Stomach (tissue), 8 donors: ENCODE measurements at regions not wholly inside any gene's neighbourhood (a gene's known extent, or its start where the extent isn't known, plus 50 kb on each side); places are given as distances from the start of the nearest gene placed in this dataset.

ENCODE experiments used
- DNase-seq, 2 donors: peaks; one replicate each; pipeline versions ENCODE4 v3.0.0 to v3.0.0-alpha.2; 2013 to 2019
- H3K27ac ChIP-seq, 5 donors: fragments of 200-600 bp in 4 of 5; sonication (generic) in 4 of 5; one replicate each; pipeline ENCODE4 v1.5.1; 2013 to 2019; ENCODE audit warnings: mild to moderate bottlenecking in 1 of 5, moderate library complexity in 1 of 5
- H3K27me3 ChIP-seq, 3 donors: fragments of 200-600 bp; sonication (generic); one replicate each; pipeline ENCODE4 v1.5.1; 2017 to 2019; ENCODE audit warnings: mixed run types in 1 of 3
- H3K36me3 ChIP-seq, 4 donors: fragments of 200-600 bp; sonication (generic); 1 replicate in 3 of 4; 2 replicates in 1 of 4; pipeline ENCODE4 v1.5.1; 2016 to 2019
- H3K4me1 ChIP-seq, 4 donors: fragments of 200-600 bp; sonication (generic); one replicate each; pipeline ENCODE4 v1.5.1; 2016 to 2019
- H3K4me3 ChIP-seq, 4 donors: fragments of 200-600 bp; sonication (generic) in 3 of 4; one replicate each; pipeline ENCODE4 v1.5.1; 2016 to 2019; ENCODE audit warnings: mild to moderate bottlenecking in 1 of 4
- H3K9me3 ChIP-seq, 4 donors: fragments of 200-600 bp; sonication (generic); one replicate each; pipeline ENCODE4 v1.5.1; 2016 to 2019
- CTCF ChIP-seq, 7 experiments: fragments of 450-650 bp in 4 of 7; fragments of 200-600 bp in 3 of 7; sonication (generic) in 3 of 7; IDR thresholded peaks; one replicate each; pipeline ENCODE4 v1.5.1; 2016 to 2019; ENCODE audit warnings: antibody characterized with exemption in 7 of 7, control low read depth in 2 of 7, mild to moderate bottlenecking in 1 of 7
- EP300 ChIP-seq: sonication (generic); formaldehyde crosslinking; IDR thresholded peaks from one replicate; pipeline ENCODE4 v1.6.1; 2017; ENCODE audit warnings: antibody characterized with exemption
- POLR2A ChIP-seq, 4 donors: fragments of 450-650 bp; IDR thresholded peaks; one replicate each; pipeline ENCODE4 v1.6.1; 2016; ENCODE audit warnings: antibody characterized with exemption in 4 of 4, control low read depth in 2 of 4, mild to moderate bottlenecking in 1 of 4, moderate library complexity in 1 of 4
- POLR2AphosphoS5 ChIP-seq, 3 donors: sonication (generic); formaldehyde crosslinking; IDR thresholded peaks; one replicate each; pipeline ENCODE4 v1.6.1; 2016; ENCODE audit warnings: antibody characterized with exemption in 3 of 3
- WGBS, 5 donors: extraction: QIAGEN DNeasy Blood & Tissue Kit in 3 of 5; methylation state at CpG; one replicate each; pipeline versions ENCODE4 v1.1.5 to v1.1.7; 2013 to 2018; 5-methylcytosine and 5-hydroxymethylcytosine counted together
- intact Hi-C: fragments of 100-400 bp; cut with DNase I; formaldehyde crosslinking; loops from one replicate; pipeline ENCODE4 v1.15.1; 2023; ENCODE audit warnings: low total_unique reads
- donor health status: healthy with polysubstance abuse.
- donor health status: Bipolar disorder and iron deficiency.
- donor health status: healthy.

GRCh38 chr12:115043079-115043478 lies 359.1 kb upstream of the TBX3 start:
- WGBS, 5 donors = 80 to 97% (median 91%) methylated on average over 4 of the region's 4 CpGs
- H3K4me1 ChIP-seq = no peaks in the 10 kb centered on the region
- H3K27ac ChIP-seq = no peak overlapping the region
- TF ChIP-seq CTCF (IDR thresholded peaks at IDR 0.05) (no peak), POLR2AphosphoS5 (IDR thresholded peaks at IDR 0.05) (no peak), POLR2A (IDR thresholded peaks at IDR 0.05) (no peak), EP300 (no peak)
- no peaks in the 10 kb centered on the region for H3K36me3 ChIP-seq
- no peaks in the 10 kb centered on the region for H3K9me3 ChIP-seq
- no peak overlapping the region for H3K4me3 ChIP-seq
- no peaks in the 10 kb centered on the region for H3K27me3 ChIP-seq
- no peak for DNase-seq
- intact Hi-C loops = no loop called here

- Histone ChIP-seq H3K4me1 (no peaks in the 10 kb centered on the region), H3K9me3 (no peaks in the 10 kb centered on the region), H3K4me3 (no peak overlapping the region), H3K27me3 (no peaks in the 10 kb centered on the region), H3K27ac (no peak overlapping the region), H3K36me3 (no peaks in the 10 kb centered on the region)
- TF ChIP-seq CTCF (IDR thresholded peaks at IDR 0.05) (no peak), POLR2AphosphoS5 (IDR thresholded peaks at IDR 0.05) (no peak), POLR2A (IDR thresholded peaks at IDR 0.05) (no peak), EP300 (no peak)
- DNase-seq = no peak
- intact Hi-C loops = no loop called here
These were observed 358.4 kb upstream of the TBX3 start for GRCh38 chr12:115042341-115042740.

DNA sequence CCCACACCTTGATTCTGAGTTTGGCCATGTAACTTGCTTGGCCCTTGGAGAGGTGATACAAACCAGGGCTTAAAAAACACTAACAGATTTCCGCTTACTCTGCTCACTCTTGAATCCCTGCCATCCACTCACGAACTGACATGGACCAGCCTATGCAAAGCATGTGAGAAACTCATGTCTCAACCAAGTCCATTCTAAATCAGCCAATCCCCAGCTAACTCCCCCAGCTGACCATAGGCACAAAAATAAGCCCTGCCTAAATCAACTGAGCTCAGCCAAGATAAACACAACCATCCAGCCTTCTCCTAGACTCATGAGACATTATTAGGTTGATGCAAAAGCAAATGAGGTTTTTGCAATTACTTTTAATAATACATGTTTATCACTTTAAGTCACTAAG lies 353.9 kb upstream of the TBX3 start:
- Histone ChIP-seq H3K36me3 (no peaks in the 10 kb centered on the region), H3K27me3 (no peaks in the 10 kb centered on the region), H3K4me3 (no peak overlapping the region), H3K9me3 (no peaks in the 10 kb centered on the region), H3K27ac (no peak overlapping the region), H3K4me1 (no peaks in the 10 kb centered on the region)
- intact Hi-C loops = no loop called here
- DNase-seq = peak in 1 of 2 donors; percentile 49
- TF ChIP-seq POLR2A (IDR thresholded peaks at IDR 0.05) (no peak), CTCF (IDR thresholded peaks at IDR 0.05) (no peak), POLR2AphosphoS5 (IDR thresholded peaks at IDR 0.05) (no peak), EP300 (no peak)
- 27 to 51% (median 33%) methylated on average over 2 of the region's 2 CpGs for WGBS, 5 donors

DNA sequence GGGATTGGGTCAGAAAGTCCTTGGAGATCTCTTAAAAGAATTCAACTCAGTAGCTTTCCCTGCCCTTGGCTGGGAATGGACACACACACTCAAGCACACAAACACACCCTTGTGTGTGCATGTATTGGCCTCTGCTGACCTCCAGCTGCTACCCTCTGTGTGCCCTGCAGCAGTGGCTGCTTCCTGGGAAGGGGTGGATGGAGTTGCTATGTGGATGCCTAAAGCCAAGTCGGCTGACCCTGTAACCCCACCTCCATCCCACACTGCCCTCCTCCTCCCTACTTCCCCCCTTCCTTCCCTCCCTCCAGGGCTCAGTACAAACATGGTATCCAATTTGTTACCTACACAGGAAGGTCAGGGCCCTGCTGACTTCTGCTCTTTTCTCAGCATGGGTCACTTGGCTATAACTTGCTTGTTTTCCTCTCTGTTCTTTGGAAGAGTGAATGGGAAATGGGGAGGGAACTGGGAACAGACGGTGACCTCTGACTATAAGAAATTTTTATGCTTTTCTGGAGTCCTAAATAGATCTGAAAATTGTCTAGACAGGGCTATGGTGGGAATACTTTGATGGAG lies 351.6 kb upstream of the TBX3 start:
- DNase-seq = peak in 1 of 2 donors; percentile 25
- Histone ChIP-seq H3K27me3 (no peaks in the 10 kb centered on the region), H3K27ac (no peak overlapping the region), H3K4me1 (no peaks in the 10 kb centered on the region), H3K4me3 (no peak overlapping the region), H3K36me3 (no peaks in the 10 kb centered on the region), H3K9me3 (no peaks in the 10 kb centered on the region)
- no peak for TF ChIP-seq CTCF (IDR thresholded peaks at IDR 0.05)
- TF ChIP-seq POLR2A (IDR thresholded peaks at IDR 0.05) = no peak
- no peak for TF ChIP-seq POLR2AphosphoS5 (IDR thresholded peaks at IDR 0.05)
- no peak for TF ChIP-seq EP300
- WGBS, 5 donors = 35 to 60% (median 48%) methylated on average over 2 of the region's 2 CpGs
- intact Hi-C loops = no loop called here
